ENCODE measurements at regions not wholly inside any gene's neighbourhood (a gene's known extent, or its start where the extent isn't known, plus 50 kb on each side); places are given as distances from the start of the nearest gene placed in this dataset.

GRCh38 chr6:141269684-141270083 lies 863.0 kb upstream of the GJE1 start:
- H3K27me3 ChIP-seq (ENCODE audit: low read depth) = no peaks in the 10 kb centered on the region
- no peaks in the 10 kb centered on the region for H3K9me3 ChIP-seq
- H3K36me3 ChIP-seq (replicated peaks) = no peaks in the 10 kb centered on the region
- no peak overlapping the region for H3K4me3 ChIP-seq
- DNase-seq (ENCODE audit: low spot score in 2 of 2) = no peak
- H3K4me1 ChIP-seq = peaks cover 9% of the 10 kb centered on the region
- in situ Hi-C loops (cut with MboI; ENCODE audit: low sequenced_read_pairs) = no loop called here

DNA sequence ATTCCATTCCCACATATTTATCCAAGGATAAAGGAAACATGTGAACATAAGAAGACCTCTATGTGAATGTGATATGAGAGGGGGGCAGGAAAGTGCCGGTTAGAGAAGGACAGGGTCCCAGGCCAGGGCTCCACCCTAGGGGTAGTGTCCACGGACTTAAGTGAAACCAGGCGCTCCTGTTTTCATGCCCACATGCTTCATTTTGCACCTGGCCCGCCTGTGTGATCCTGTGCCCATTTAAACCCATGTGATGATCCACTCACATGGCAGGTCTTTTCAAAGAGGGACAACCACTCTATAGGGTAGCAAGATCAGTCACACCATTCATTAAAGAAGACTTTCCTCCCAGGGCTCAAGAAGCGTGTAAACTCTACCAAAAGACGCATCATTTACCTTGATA lies 865.3 kb upstream of the GJE1 start:
- Histone ChIP-seq H3K9me3 (no peaks in the 10 kb centered on the region), H3K36me3 (replicated peaks) (no peaks in the 10 kb centered on the region), H3K4me3 (no peak overlapping the region), H3K4me1 (peaks cover 9% of the 10 kb centered on the region), H3K27me3 (ENCODE audit: low read depth) (no peaks in the 10 kb centered on the region)
- no peak for DNase-seq (ENCODE audit: low spot score in 2 of 2)
- in situ Hi-C loops (cut with MboI; ENCODE audit: low sequenced_read_pairs) = no loop called here

GRCh38 chr6:141265756-141266623 lies 866.7 kb upstream of the GJE1 start:
- DNase-seq (ENCODE audit: low spot score in 2 of 2) = peak in 1 of 2 experiments; percentile 32
- Histone ChIP-seq H3K27me3 (ENCODE audit: low read depth) (no peaks in the 10 kb centered on the region), H3K36me3 (replicated peaks) (no peaks in the 10 kb centered on the region), H3K4me1 (peaks cover 9% of the 10 kb centered on the region), H3K9me3 (no peaks in the 10 kb centered on the region), H3K4me3 (peak overlapping the region; percentile 3)
- in situ Hi-C loops (cut with MboI; ENCODE audit: low sequenced_read_pairs) = no loop called here

GRCh38 chr6:141264101-141264500 lies 868.6 kb upstream of the GJE1 start:
- Histone ChIP-seq H3K4me1 (peaks cover 9% of the 10 kb centered on the region), H3K36me3 (replicated peaks) (no peaks in the 10 kb centered on the region), H3K4me3 (no peak overlapping the region), H3K9me3 (no peaks in the 10 kb centered on the region), H3K27me3 (ENCODE audit: low read depth) (no peaks in the 10 kb centered on the region)
- DNase-seq (ENCODE audit: low spot score in 2 of 2) = no peak
- in situ Hi-C loops (cut with MboI; ENCODE audit: low sequenced_read_pairs) = no loop called here

DNA sequence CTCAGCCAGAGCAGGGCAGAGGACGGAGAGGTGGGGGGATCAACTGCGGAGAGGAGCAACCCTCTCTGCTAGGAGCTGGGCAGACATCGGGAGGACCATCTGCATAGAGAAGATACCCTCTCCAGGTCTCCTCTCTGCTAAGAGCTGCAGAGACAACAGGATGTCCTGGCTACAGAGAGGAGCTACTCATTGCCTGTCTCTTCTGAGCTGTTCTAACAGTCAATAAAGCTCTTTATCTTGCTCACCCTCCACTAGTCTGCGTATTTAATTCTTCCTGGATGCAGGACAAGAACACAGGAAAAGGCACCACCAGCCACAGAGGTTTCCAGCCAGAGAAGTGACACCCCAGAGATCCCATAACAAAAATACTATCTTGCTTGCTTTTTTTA lies 871.1 kb upstream of the GJE1 start:
- Histone ChIP-seq H3K36me3 (replicated peaks) (no peaks in the 10 kb centered on the region), H3K9me3 (no peaks in the 10 kb centered on the region), H3K4me3 (no peak overlapping the region), H3K4me1 (peaks cover 9% of the 10 kb centered on the region), H3K27me3 (ENCODE audit: low read depth) (no peaks in the 10 kb centered on the region)
- no peak for DNase-seq (ENCODE audit: low spot score in 2 of 2)
- in situ Hi-C loops (cut with MboI; ENCODE audit: low sequenced_read_pairs) = no loop called here

DNA sequence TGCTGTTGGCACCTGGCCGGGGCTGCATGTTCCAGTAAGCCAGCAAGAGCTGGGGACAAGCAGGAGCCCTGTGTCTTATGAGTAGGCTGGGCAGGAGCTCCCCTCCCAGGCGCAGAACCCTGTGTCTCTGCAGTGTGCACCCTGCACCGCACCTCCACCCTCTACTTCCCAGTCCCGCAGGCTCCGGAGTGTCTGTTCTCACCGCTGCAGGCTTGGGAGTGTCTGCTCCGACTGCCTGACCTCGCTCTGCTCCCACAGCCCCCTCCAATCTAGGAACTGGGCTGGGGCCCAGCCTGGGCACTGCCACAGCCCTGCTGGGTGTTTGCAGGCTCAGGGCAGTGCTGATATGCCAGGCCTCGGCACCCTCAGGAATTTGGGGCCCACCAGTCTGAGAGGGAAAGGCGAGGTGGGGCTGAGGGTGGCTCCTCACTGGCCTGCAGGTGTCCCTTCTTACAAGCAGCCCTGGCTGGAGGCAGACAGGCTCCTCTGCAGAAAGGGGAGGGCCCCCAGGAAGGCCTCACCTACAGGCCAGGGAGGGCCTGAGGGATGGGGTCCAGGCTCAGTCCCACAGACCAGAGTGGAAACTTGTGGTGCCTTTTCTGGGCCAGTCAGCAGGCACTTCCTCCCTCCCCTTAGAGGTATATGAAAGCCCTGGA lies 871.6 kb upstream of the GJE1 start:
- in situ Hi-C loops (cut with MboI; ENCODE audit: low sequenced_read_pairs) = no loop called here
- H3K4me3 ChIP-seq = no peak overlapping the region
- peaks cover 6% of the 10 kb centered on the region for H3K4me1 ChIP-seq
- no peaks in the 10 kb centered on the region for H3K36me3 ChIP-seq (replicated peaks)
- H3K9me3 ChIP-seq = no peaks in the 10 kb centered on the region
- H3K27me3 ChIP-seq (ENCODE audit: low read depth) = no peaks in the 10 kb centered on the region
- DNase-seq (ENCODE audit: low spot score in 2 of 2) = no peak

- Histone ChIP-seq H3K27me3 (ENCODE audit: low read depth) (no peaks in the 10 kb centered on the region), H3K4me1 (peaks cover under 1% of the 10 kb centered on the region; the same call in 1 of the 2 replicates), H3K4me3 (no peak overlapping the region), H3K36me3 (replicated peaks) (no peaks in the 10 kb centered on the region), H3K9me3 (no peaks in the 10 kb centered on the region)
- in situ Hi-C loops (cut with MboI; ENCODE audit: low sequenced_read_pairs) = no loop called here
- no peak for DNase-seq (ENCODE audit: low spot score in 2 of 2)
Observed at GRCh38 chr6:141260627-141261015, 872.1 kb upstream of the GJE1 start.

DNA sequence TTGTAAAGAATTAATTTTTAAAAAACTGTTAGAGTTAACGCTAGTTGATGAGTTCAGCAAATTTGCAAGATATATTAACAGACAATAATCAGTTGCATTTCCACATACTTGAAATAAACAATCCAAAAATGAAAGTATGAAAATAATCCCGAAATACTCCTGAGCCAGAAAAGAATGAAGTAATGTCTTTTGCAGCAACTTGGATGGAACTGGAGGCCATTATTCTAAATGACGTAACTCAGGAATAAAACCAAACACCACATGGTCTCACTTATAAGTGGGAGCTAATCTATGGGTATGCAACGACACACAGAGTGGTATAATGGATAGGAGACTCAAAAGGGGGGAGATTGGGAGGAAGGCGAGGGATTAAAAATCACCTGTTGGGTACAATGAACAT lies 872.9 kb upstream of the GJE1 start:
- no peak for DNase-seq (ENCODE audit: low spot score in 2 of 2)
- no peak overlapping the region for H3K4me3 ChIP-seq
- no peaks in the 10 kb centered on the region for H3K9me3 ChIP-seq
- in situ Hi-C loops (cut with MboI; ENCODE audit: low sequenced_read_pairs) = no loop called here
- H3K36me3 ChIP-seq (replicated peaks) = no peaks in the 10 kb centered on the region
- H3K27me3 ChIP-seq (ENCODE audit: low read depth) = no peaks in the 10 kb centered on the region
- no peaks in the 10 kb centered on the region for H3K4me1 ChIP-seq

- H3K9me3 ChIP-seq = no peaks in the 10 kb centered on the region
- in situ Hi-C loops (cut with MboI; ENCODE audit: low sequenced_read_pairs) = no loop called here
Observed at GRCh38 chr6:141259091-141259490, 873.6 kb upstream of the GJE1 start.

GRCh38 chr6:141258516-141258915 lies 874.2 kb upstream of the GJE1 start:
- Histone ChIP-seq H3K4me1 (no peaks in the 10 kb centered on the region), H3K9me3 (no peaks in the 10 kb centered on the region), H3K4me3 (no peak overlapping the region), H3K27me3 (ENCODE audit: low read depth) (no peaks in the 10 kb centered on the region), H3K36me3 (replicated peaks) (no peaks in the 10 kb centered on the region)
- in situ Hi-C loops (cut with MboI; ENCODE audit: low sequenced_read_pairs) = no loop called here
- no peak for DNase-seq (ENCODE audit: low spot score in 2 of 2)

More at GRCh38 chr6:141259091-141259490, 873.6 kb upstream of the GJE1 start:
- no peak overlapping the region for H3K4me3 ChIP-seq
- H3K4me1 ChIP-seq = no peaks in the 10 kb centered on the region
- no peaks in the 10 kb centered on the region for H3K27me3 ChIP-seq (ENCODE audit: low read depth)
- H3K36me3 ChIP-seq (replicated peaks) = no peaks in the 10 kb centered on the region
- DNase-seq (ENCODE audit: low spot score in 2 of 2) = no peak

DNA sequence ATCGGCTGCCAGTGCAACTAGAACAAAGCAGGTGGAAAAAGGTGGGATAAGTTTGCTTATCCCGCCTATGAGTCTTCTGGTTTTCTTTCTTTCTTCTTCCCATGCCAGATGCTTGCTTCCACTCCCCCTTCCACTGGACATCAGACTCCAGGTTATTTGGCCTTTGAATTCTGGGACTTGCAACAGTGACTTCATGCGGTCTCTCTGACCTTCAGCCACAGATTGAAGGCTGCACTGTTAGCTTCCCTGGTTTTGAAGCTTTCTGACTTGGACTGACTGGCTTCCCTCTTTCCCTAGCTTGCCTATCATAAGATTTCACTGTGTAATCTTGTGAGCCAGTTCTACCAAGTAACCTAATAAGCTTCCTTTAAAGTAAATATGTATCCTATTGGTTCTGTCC lies 878.4 kb upstream of the GJE1 start:
- in situ Hi-C loops (cut with MboI; ENCODE audit: low sequenced_read_pairs) = no loop called here
- no peaks in the 10 kb centered on the region for H3K27me3 ChIP-seq (ENCODE audit: low read depth)
- H3K4me1 ChIP-seq = no peaks in the 10 kb centered on the region
- H3K36me3 ChIP-seq (replicated peaks) = no peaks in the 10 kb centered on the region
- DNase-seq (ENCODE audit: low spot score in 2 of 2) = no peak
- no peaks in the 10 kb centered on the region for H3K9me3 ChIP-seq
- no peak overlapping the region for H3K4me3 ChIP-seq

GRCh38 chr6:141252828-141253608 lies 879.7 kb upstream of the GJE1 start:
- no peak overlapping the region for H3K4me3 ChIP-seq
- in situ Hi-C loops (cut with MboI; ENCODE audit: low sequenced_read_pairs) = no loop called here
- DNase-seq (ENCODE audit: low spot score in 2 of 2) = no peak
- no peaks in the 10 kb centered on the region for H3K36me3 ChIP-seq (replicated peaks)
- H3K9me3 ChIP-seq = no peaks in the 10 kb centered on the region
- H3K27me3 ChIP-seq (ENCODE audit: low read depth) = no peaks in the 10 kb centered on the region
- H3K4me1 ChIP-seq = no peaks in the 10 kb centered on the region

- Histone ChIP-seq H3K9me3 (no peaks in the 10 kb centered on the region), H3K36me3 (replicated peaks) (no peaks in the 10 kb centered on the region), H3K4me3 (no peak overlapping the region), H3K4me1 (no peaks in the 10 kb centered on the region), H3K27me3 (ENCODE audit: low read depth) (no peaks in the 10 kb centered on the region)
- in situ Hi-C loops (cut with MboI; ENCODE audit: low sequenced_read_pairs) = no loop called here
- no peak for DNase-seq (ENCODE audit: low spot score in 2 of 2)
Observed at GRCh38 chr6:141251286-141251685, 881.4 kb upstream of the GJE1 start.
